ENCODE measurements at regions not wholly inside any gene's neighbourhood (a gene's known extent, or its start where the extent isn't known, plus 50 kb on each side); places are given as distances from the start of the nearest gene placed in this dataset.

DNA sequence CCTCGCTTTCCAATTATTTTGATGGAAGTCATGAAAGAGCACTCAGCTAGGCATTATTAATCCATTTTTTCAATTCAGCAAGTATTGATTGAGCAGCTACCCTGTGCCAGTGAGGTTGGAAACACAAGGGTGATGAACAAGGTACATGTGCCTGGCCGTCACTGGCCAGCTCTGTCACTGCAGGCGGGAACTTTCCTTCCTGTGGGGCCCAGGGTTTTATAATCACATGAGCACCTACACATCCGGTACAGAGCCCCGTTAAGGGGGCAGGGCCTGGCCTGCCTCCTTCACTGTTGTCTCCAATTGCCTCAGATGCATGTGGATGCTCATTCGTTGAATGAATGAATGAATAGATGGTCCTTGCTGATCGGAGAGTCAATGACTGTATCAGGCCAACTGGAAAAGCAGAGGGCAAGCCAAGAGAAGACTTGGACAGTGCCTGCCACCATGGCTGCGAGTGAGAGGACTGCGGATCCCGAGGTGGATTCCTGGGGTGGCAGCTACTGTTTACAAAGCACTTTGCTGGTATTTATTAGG, 55.9 kb upstream of the KCNMB1 start:
- POLR2A ChIA-PET (ENCODE audit: unreplicated experiment), result no interaction called here
- Histone ChIP-seq H3K4me3 (ENCODE audit: insufficient read depth, low read depth, low read length) (no peak overlapping the region), H3K9me3 (ENCODE audit: control insufficient read depth, insufficient read depth, low read length) (no peaks in the 10 kb centered on the region), H3K36me3 (ENCODE audit: control insufficient read depth, insufficient read depth, low read length) (no peaks in the 10 kb centered on the region), H3K4me2 (ENCODE audit: low read depth, low read length) (no peak overlapping the region), H2BK15ac (ENCODE audit: low read depth, low read length) (no peak overlapping the region), H3K9ac (ENCODE audit: low read depth, low read length) (no peak overlapping the region), H2AK5ac (ENCODE audit: low read depth, low read length) (no peak overlapping the region), H4K20me1 (ENCODE audit: insufficient read depth, low read length) (no peaks in the 10 kb centered on the region), H2BK20ac (ENCODE audit: low read depth, low read length) (no peak overlapping the region), H3K4me1 (ENCODE audit: control insufficient read depth, insufficient read depth, low read length) (no peaks in the 10 kb centered on the region), H4K91ac (ENCODE audit: insufficient read depth, low read depth, low read length) (no peak overlapping the region), H4K5ac (ENCODE audit: low read depth, low read length) (no peak overlapping the region), H3K79me1 (ENCODE audit: low read depth in 1 of 2, low read length in 2 of 2) (no peaks in the 10 kb centered on the region), H2AK9ac (replicated peaks; ENCODE audit: low read depth, low read length, poor library complexity) (no peak overlapping the region), H2BK5ac (ENCODE audit: low read depth, low read length, poor library complexity, severe bottlenecking) (no peak overlapping the region), H3K9me1 (ENCODE audit: insufficient read depth, low read length) (no peaks in the 10 kb centered on the region), H3K27ac (ENCODE audit: insufficient read depth, low read length) (no peak overlapping the region), H3K27me3 (ENCODE audit: control insufficient read depth, insufficient read depth, low read length) (no peaks in the 10 kb centered on the region), H2BK120ac (ENCODE audit: low read depth, low read length) (no peak overlapping the region), H3K18ac (ENCODE audit: low read depth, low read length) (no peak overlapping the region), H3K14ac (replicated peaks; ENCODE audit: low read depth, low read length) (no peak overlapping the region), H2AFZ (replicated peaks; ENCODE audit: low read length, poor library complexity) (no peak overlapping the region), H4K8ac (ENCODE audit: low read depth in 2 of 2, low read length in 2 of 2) (no peak overlapping the region), H3K56ac (ENCODE audit: extremely low read depth, insufficient read depth, low read length) (no peak overlapping the region), H3K4ac (ENCODE audit: low read depth, low read length) (no peak overlapping the region), H3K23ac (ENCODE audit: low read depth, low read length) (no peak overlapping the region)
- dilution Hi-C loops (cut with HindIII; ENCODE audit: low sequenced_read_pairs, unreplicated experiment) (no loop called here), in situ Hi-C loops (cut with MboI; ENCODE audit: low sequenced_read_pairs) (loop anchor here (5.0 kb wide), 1 partner anchor 177 kb away; no protein-coding TSS in a partner anchor), intact Hi-C loops (cut with micrococcal nuclease) (no loop called here)
- WGBS, 2 experiments (ENCODE audit: extremely low coverage in 2 of 2, insufficient read length in 1 of 2), result 86% methylated on average over 2 of the region's 10 CpGs; no CpG with 5 or more reads in 1 of the 2 experiments
- no TSS peak for BruUV-seq (replicated peaks)
- CTCF ChIA-PET, result no interaction called here
- ATAC-seq (ENCODE audit: low read depth), result no peak
- no peak for TF ChIP-seq CHD1 (IDR thresholded peaks at IDR 0.05; ENCODE audit: low read depth, low read length)
- TF ChIP-seq, protein P1, sequence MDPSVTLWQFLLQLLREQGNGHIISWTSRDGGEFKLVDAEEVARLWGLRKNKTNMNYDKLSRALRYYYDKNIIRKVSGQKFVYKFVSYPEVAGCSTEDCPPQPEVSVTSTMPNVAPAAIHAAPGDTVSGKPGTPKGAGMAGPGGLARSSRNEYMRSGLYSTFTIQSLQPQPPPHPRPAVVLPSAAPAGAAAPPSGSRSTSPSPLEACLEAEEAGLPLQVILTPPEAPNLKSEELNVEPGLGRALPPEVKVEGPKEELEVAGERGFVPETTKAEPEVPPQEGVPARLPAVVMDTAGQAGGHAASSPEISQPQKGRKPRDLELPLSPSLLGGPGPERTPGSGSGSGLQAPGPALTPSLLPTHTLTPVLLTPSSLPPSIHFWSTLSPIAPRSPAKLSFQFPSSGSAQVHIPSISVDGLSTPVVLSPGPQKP (IDR thresholded peaks at IDR 0.05; ENCODE audit: borderline replicate concordance, low read depth, low read length), result no peak
- TF ChIP-seq, protein P2, sequence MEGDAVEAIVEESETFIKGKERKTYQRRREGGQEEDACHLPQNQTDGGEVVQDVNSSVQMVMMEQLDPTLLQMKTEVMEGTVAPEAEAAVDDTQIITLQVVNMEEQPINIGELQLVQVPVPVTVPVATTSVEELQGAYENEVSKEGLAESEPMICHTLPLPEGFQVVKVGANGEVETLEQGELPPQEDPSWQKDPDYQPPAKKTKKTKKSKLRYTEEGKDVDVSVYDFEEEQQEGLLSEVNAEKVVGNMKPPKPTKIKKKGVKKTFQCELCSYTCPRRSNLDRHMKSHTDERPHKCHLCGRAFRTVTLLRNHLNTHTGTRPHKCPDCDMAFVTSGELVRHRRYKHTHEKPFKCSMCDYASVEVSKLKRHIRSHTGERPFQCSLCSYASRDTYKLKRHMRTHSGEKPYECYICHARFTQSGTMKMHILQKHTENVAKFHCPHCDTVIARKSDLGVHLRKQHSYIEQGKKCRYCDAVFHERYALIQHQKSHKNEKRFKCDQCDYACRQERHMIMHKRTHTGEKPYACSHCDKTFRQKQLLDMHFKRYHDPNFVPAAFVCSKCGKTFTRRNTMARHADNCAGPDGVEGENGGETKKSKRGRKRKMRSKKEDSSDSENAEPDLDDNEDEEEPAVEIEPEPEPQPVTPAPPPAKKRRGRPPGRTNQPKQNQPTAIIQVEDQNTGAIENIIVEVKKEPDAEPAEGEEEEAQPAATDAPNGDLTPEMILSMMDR (conservative IDR thresholded peaks at IDR 0.05; ENCODE audit: low read depth, low read length), result no peak
- TF ChIP-seq RCOR1 (IDR thresholded peaks at IDR 0.05; ENCODE audit: insufficient replicate concordance, low read length), result no peak
- TF ChIP-seq NFE2L2 (IDR thresholded peaks at IDR 0.05; ENCODE audit: low read depth, low read length), result no peak
- TF ChIP-seq RFX5 (IDR thresholded peaks at IDR 0.05; ENCODE audit: low read depth, low read length), result no peak
- no peak for TF ChIP-seq MAFK (IDR thresholded peaks at IDR 0.05; ENCODE audit: low read depth, low read length)
- no peak for TF ChIP-seq RAD21 (IDR thresholded peaks at IDR 0.05; ENCODE audit: low read length)
- no peak for TF ChIP-seq MXI1 (IDR thresholded peaks at IDR 0.05; ENCODE audit: borderline replicate concordance, low read depth, low read length)
- TF ChIP-seq POLR2A (IDR thresholded peaks at IDR 0.05; ENCODE audit: low read depth, low read length), result no peak
- TF ChIP-seq FOS (IDR thresholded peaks at IDR 0.05; ENCODE audit: low read depth, low read length), result no peak
- TF ChIP-seq SMC3 (IDR thresholded peaks at IDR 0.05; ENCODE audit: low read depth, low read length), result no peak
- no peak for TF ChIP-seq BHLHE40 (IDR thresholded peaks at IDR 0.05; ENCODE audit: low read depth, low read length)
- TF ChIP-seq CEBPB (IDR thresholded peaks at IDR 0.05; ENCODE audit: low read depth, low read length), result no peak
- no peak for DNase-seq
